ENCODE measurements at regions not wholly inside any gene's neighbourhood (a gene's known extent, or its start where the extent isn't known, plus 50 kb on each side); places are given as distances from the start of the nearest gene placed in this dataset.

GRCh38 chr5:66469684-66470083 is 126.5 kb upstream of the MAST4 start (continued):
- TF ChIP-seq BACH1 (IDR thresholded peaks at IDR 0.05; ENCODE audit: low read length), result no peak
- TF ChIP-seq POLR2A (IDR thresholded peaks at IDR 0.05; ENCODE audit: control extremely low read depth in 1 of 2, low read depth in 2 of 2, low read length in 2 of 2), result no peak
